GM12878 (cell line): ENCODE measurements at regions not wholly inside any gene's neighbourhood (a gene's known extent, or its start where the extent isn't known, plus 50 kb on each side); places are given as distances from the start of the nearest gene placed in this dataset.

Source experiments
- CBFB ChIP-seq: IDR thresholded peaks from 2 replicates; pipeline ENCODE4 v1.6.1; 2016; ENCODE audit warnings: antibody characterized with exemption, low read depth
- EZH2 ChIP-seq: IDR thresholded peaks from 2 replicates; pipeline ENCODE4 v1.6.1; 2012; ENCODE audit warnings: low read depth, mild to moderate bottlenecking, control low read depth, inconsistent platforms, low read length, borderline replicate concordance; ENCODE audit not compliant: control insufficient read depth
- FOS ChIP-seq: IDR thresholded peaks from 3 replicates; pipeline ENCODE4 v1.6.1; 2011; ENCODE audit warnings: borderline replicate concordance; ENCODE audit not compliant: insufficient read length; ENCODE audit errors: extremely low read depth
- NFYA ChIP-seq: IDR thresholded peaks from 2 replicates; pipeline ENCODE4 v1.6.1; 2011; ENCODE audit warnings: low read depth, mild to moderate bottlenecking, low read length, improper control_type of control experiment, borderline replicate concordance
- ZNF274 ChIP-seq: IDR thresholded peaks from one replicate; pipeline ENCODE4 v1.8.0; 2011; ENCODE audit not compliant: insufficient read length, insufficient read depth

DNA sequence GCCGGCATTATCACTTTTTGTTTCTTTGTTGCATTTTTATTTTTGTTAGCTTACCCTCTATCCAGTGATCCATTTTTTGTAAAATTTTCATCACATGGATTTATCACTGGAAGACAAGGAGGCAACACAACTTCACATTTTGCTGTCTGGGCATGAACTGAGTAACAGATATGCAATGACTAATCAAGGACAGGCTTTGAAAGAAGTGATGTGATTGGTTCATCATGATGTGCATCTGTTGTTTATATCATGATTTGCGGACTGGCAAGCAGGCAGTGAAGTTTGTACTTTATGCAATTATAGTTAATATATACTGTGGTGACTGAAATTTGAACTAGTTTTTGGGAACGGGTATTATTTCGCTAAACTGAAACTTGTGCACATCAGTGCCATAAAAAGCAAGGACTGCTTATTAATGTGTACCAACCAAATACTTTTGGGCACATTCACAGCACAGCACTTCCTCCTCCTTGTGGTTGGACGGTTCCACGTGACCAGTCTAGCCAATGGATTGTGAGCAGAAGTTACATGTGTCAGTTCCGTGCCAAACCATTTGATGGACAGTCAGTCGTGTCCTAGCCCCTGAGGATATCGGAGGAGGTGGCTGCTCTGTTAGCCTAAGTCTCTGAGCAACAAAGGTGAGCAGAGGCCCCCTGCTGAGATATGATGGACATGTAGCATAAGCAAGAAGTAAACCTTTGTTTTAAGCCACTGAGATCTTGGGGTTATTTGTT, 201.4 kb upstream of the SIX2 start:
- TF ChIP-seq CBFB, result no peak
- TF ChIP-seq FOS, result no peak
- TF ChIP-seq EZH2, result no peak
- no peak for TF ChIP-seq ZNF274
- no peak for TF ChIP-seq NFYA
